Stimulated activated CD4-positive, alpha-beta T cell treated with anti-CD3 and anti-CD28 coated beads, Interleukin-12 subunit alpha, Interleukin-12 subunit beta, amount 100 ng/mL, for 24 hours (primary cell): ENCODE measurements at regions not wholly inside any gene's neighbourhood (a gene's known extent, or its start where the extent isn't known, plus 50 kb on each side); places are given as distances from the start of the nearest gene placed in this dataset.

Source experiments
- DNase-seq, 2 experiments: peaks; one replicate each; pipeline ENCODE4 v3.0.0-alpha.2; 2020; ENCODE audit warnings: low read depth in 2 of 2

- no peak for DNase-seq
These were observed 205.9 kb upstream of the HES1 start for GRCh38 chr3:193929921-193930646.

GRCh38 chr3:193932136-193932535, 203.8 kb upstream of the HES1 start:
- no peak for DNase-seq

GRCh38 chr3:193932576-193932975, 203.4 kb upstream of the HES1 start:
- no peak for DNase-seq

GRCh38 chr3:193933451-193933850, 202.5 kb upstream of the HES1 start:
- no peak for DNase-seq

- DNase-seq, result no peak
These were observed 200.0 kb upstream of the HES1 start for GRCh38 chr3:193935916-193936315.

- no peak for DNase-seq
These were observed 197.3 kb upstream of the HES1 start for GRCh38 chr3:193938613-193939012.

GRCh38 chr3:193939527-193939926, 196.4 kb upstream of the HES1 start:
- DNase-seq, result no peak

- DNase-seq, result no peak
These were observed 195.4 kb upstream of the HES1 start for GRCh38 chr3:193940526-193940925.

GRCh38 chr3:193941486-193941885, 194.5 kb upstream of the HES1 start:
- no peak for DNase-seq

GRCh38 chr3:193942516-193943055, 193.4 kb upstream of the HES1 start:
- no peak for DNase-seq

- DNase-seq, result no peak
These were observed 192.7 kb upstream of the HES1 start for GRCh38 chr3:193943200-193943599.

- DNase-seq, result no peak
These were observed 192.0 kb upstream of the HES1 start for GRCh38 chr3:193943851-193944517.

- DNase-seq, result no peak
These were observed 191.4 kb upstream of the HES1 start for GRCh38 chr3:193944518-193944884.

- no peak for DNase-seq
These were observed 190.8 kb upstream of the HES1 start for GRCh38 chr3:193945143-193945542.

- no peak for DNase-seq
These were observed 189.0 kb upstream of the HES1 start for GRCh38 chr3:193946945-193947344.

- no peak for DNase-seq
These were observed 188.4 kb upstream of the HES1 start for GRCh38 chr3:193947596-193947995.

GRCh38 chr3:193948459-193948858, 187.5 kb upstream of the HES1 start:
- DNase-seq, result no peak

GRCh38 chr3:193951859-193952258, 184.1 kb upstream of the HES1 start:
- no peak for DNase-seq

GRCh38 chr3:193954752-193955151, 181.2 kb upstream of the HES1 start:
- DNase-seq, result no peak

GRCh38 chr3:193955719-193956118, 180.2 kb upstream of the HES1 start:
- no peak for DNase-seq

- DNase-seq, result no peak
These were observed 176.1 kb upstream of the HES1 start for GRCh38 chr3:193959861-193960260.

- DNase-seq, result no peak
These were observed 175.3 kb upstream of the HES1 start for GRCh38 chr3:193960487-193961274.
